ENCODE measurements at regions not wholly inside any gene's neighbourhood (a gene's known extent, or its start where the extent isn't known, plus 50 kb on each side); places are given as distances from the start of the nearest gene placed in this dataset.

- TF ChIP-seq CBFB (CRISPR knock-in tag; IDR thresholded peaks at IDR 0.05; ENCODE audit: low read depth) (no peak), SP1 (CRISPR knock-in tag; conservative IDR thresholded peaks at IDR 0.05) (no peak), RORB (CRISPR knock-in tag; IDR thresholded peaks at IDR 0.05) (no peak), E2F1 (CRISPR knock-in tag; IDR thresholded peaks at IDR 0.05) (no peak), ETV6 (CRISPR knock-in tag; IDR thresholded peaks at IDR 0.05) (no peak), NR2C2 (CRISPR knock-in tag; IDR thresholded peaks at IDR 0.05) (no peak), ZNF232 (CRISPR knock-in tag; IDR thresholded peaks at IDR 0.05) (no peak)
- TF ChIP-seq, protein P1, sequence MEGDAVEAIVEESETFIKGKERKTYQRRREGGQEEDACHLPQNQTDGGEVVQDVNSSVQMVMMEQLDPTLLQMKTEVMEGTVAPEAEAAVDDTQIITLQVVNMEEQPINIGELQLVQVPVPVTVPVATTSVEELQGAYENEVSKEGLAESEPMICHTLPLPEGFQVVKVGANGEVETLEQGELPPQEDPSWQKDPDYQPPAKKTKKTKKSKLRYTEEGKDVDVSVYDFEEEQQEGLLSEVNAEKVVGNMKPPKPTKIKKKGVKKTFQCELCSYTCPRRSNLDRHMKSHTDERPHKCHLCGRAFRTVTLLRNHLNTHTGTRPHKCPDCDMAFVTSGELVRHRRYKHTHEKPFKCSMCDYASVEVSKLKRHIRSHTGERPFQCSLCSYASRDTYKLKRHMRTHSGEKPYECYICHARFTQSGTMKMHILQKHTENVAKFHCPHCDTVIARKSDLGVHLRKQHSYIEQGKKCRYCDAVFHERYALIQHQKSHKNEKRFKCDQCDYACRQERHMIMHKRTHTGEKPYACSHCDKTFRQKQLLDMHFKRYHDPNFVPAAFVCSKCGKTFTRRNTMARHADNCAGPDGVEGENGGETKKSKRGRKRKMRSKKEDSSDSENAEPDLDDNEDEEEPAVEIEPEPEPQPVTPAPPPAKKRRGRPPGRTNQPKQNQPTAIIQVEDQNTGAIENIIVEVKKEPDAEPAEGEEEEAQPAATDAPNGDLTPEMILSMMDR (IDR thresholded peaks at IDR 0.05), result no peak
- TF ChIP-seq, protein P2, sequence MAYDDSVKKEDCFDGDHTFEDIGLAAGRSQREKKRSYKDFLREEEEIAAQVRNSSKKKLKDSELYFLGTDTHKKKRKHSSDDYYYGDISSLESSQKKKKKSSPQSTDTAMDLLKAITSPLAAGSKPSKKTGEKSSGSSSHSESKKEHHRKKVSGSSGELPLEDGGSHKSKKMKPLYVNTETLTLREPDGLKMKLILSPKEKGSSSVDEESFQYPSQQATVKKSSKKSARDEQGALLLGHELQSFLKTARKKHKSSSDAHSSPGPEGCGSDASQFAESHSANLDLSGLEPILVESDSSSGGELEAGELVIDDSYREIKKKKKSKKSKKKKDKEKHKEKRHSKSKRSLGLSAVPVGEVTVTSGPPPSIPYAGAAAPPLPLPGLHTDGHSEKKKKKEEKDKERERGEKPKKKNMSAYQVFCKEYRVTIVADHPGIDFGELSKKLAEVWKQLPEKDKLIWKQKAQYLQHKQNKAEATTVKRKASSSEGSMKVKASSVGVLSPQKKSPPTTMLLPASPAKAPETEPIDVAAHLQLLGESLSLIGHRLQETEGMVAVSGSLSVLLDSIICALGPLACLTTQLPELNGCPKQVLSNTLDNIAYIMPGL (CRISPR knock-in tag; IDR thresholded peaks at IDR 0.05), result no peak
Observed at GRCh38 chr5:87129046-87129445, 138.6 kb upstream of the RASA1 start.
